ENCODE measurements at regions not wholly inside any gene's neighbourhood (a gene's known extent, or its start where the extent isn't known, plus 50 kb on each side); places are given as distances from the start of the nearest gene placed in this dataset.
"Not testable (repeated sequence)": the region's sequence is repeated elsewhere in the genome, so short reads cannot be mapped to it uniquely, and the experiment has no call there.

DNA sequence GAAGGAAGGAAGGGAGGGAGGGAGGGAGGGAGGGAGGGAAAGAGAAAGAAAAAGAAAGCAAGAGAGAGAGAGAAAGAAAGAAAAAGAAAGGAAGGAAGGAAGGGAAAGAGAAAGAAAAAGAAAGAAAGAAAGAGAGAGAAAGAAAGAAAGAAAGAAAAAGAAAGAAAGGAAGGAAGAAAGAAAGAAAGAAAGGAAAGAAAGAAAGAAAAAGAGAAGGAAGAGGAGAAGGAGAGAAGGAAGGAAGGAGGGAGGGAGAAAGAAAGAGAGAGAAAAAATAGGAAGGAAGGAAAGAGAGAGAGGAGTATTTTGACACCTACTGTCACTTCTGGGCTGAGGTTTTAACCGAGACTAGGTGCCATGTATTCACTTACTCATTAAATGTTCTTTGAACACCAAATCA lies 166.6 kb upstream of the PKN2 start:
- H3K9me3 Mint-ChIP-seq; intact Hi-C loops (cut with micrococcal nuclease); H3K4me3 Mint-ChIP-seq; H3K9me3 ChIP-seq (ENCODE audit: control insufficient read depth in 2 of 3, low read length in 3 of 3); H3K36me3 ChIP-seq (ENCODE audit: control insufficient read depth in 2 of 3, insufficient read depth in 3 of 3, low read length in 3 of 3); H3K4me1 ChIP-seq (ENCODE audit: control insufficient read depth in 2 of 2, insufficient read depth in 2 of 2, low read length in 2 of 2); CTCF ChIA-PET; H3K4me1 Mint-ChIP-seq; DNase-seq; H3K27me3 ChIP-seq (ENCODE audit: control insufficient read depth in 2 of 2, insufficient read depth in 2 of 2, low read length in 2 of 2); H3K27ac Mint-ChIP-seq; H3K27ac ChIP-seq (ENCODE audit: low read depth, low read length); H3K36me3 Mint-ChIP-seq; POLR2A ChIA-PET; ATAC-seq; H3K4me3 ChIP-seq (ENCODE audit: low read length): not testable (repeated sequence)
- H3K27me3 Mint-ChIP-seq: peaks cover 6 to 38% (median 26%) of the 10 kb centered on the region in 5 donors

DNA sequence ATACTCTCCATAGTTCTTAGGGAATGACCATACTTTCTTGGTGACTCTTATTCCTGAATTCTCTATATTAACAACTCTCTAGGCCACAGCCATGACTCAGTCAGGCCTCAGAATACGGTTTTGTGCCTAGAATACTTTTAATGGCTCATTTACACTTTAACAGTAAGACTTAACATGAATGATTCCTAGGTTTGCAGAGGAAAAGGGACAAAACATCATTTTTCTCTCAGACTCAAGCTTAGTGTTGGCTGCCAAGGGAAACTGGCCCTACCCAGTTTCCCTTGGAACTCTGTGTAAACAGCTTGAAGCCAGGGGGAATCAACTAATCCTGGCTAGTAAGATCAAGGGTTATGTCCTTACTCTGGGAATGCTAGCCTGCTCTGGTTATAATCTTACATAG lies 164.9 kb upstream of the PKN2 start:
- Histone ChIP-seq H3K36me3 (ENCODE audit: control insufficient read depth in 2 of 3, insufficient read depth in 3 of 3, low read length in 3 of 3) (no peaks in the 10 kb centered on the region), H3K27me3 (ENCODE audit: control insufficient read depth in 2 of 2, insufficient read depth in 2 of 2, low read length in 2 of 2) (no peaks in the 10 kb centered on the region), H3K9me3 (ENCODE audit: control insufficient read depth in 2 of 3, low read length in 3 of 3) (no peaks in the 10 kb centered on the region), H3K27ac (ENCODE audit: low read depth, low read length) (no peak overlapping the region), H3K4me1 (ENCODE audit: control insufficient read depth in 2 of 2, insufficient read depth in 2 of 2, low read length in 2 of 2) (no peaks in the 10 kb centered on the region), H3K4me3 (ENCODE audit: low read length) (no peak overlapping the region)
- H3K9me3 Mint-ChIP-seq: peaks cover 0 to 3% (median 0%) of the 10 kb centered on the region in 11 donors
- POLR2A ChIA-PET: no interaction called here
- peaks cover 3 to 26% (median 25%) of the 10 kb centered on the region in 5 donors for H3K27me3 Mint-ChIP-seq
- ATAC-seq (no peak), DNase-seq (no peak)
- no peaks in the 10 kb centered on the region for H3K36me3 Mint-ChIP-seq
- intact Hi-C loops (cut with micrococcal nuclease): no loop called here
- H3K4me3 Mint-ChIP-seq: no peak overlapping the region
- no peak overlapping the region for H3K27ac Mint-ChIP-seq
- CTCF ChIA-PET: no interaction called here
- no peaks in the 10 kb centered on the region for H3K4me1 Mint-ChIP-seq

DNA sequence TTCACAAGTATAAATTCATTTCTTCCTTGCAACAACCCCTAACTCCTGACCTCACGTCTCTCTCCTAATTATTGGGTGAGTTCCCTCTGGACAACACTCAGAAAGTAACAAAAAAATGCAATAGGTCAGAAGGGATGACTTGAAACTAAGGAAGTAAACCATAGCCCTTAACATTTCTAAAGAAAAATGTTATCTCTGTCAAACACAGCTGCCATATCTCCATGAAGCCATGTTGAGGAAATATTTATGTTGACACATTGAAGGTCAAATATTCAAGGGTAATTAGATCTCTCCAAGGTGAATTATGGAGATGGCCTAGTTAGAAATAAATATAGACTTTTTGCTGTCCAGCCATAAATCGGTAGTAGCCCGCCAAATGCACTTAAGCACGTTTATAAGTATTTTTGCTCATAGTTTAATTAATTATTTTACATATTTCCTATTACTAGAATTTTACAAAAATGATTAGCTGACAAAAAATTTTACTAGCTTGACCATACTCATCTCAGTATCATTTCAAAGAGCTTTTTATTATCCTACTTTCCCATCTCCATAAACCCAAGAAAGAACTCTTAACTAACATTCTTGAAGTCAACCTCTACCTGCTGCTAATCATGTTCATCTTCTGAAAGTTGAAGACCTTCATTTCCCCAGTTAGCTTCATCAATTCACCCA lies 160.1 kb upstream of the PKN2 start:
- Histone ChIP-seq H3K4me1 (ENCODE audit: control insufficient read depth in 2 of 2, insufficient read depth in 2 of 2, low read length in 2 of 2) (no peaks in the 10 kb centered on the region), H3K4me3 (ENCODE audit: low read length) (no peak overlapping the region), H3K36me3 (ENCODE audit: control insufficient read depth in 2 of 3, insufficient read depth in 3 of 3, low read length in 3 of 3) (no peaks in the 10 kb centered on the region), H3K27ac (ENCODE audit: low read depth, low read length) (no peak overlapping the region), H3K27me3 (ENCODE audit: control insufficient read depth in 2 of 2, insufficient read depth in 2 of 2, low read length in 2 of 2) (no peaks in the 10 kb centered on the region), H3K9me3 (ENCODE audit: control insufficient read depth in 2 of 3, low read length in 3 of 3) (no peaks in the 10 kb centered on the region)
- DNase-seq: no peak
- H3K36me3 Mint-ChIP-seq: no peaks in the 10 kb centered on the region
- H3K27me3 Mint-ChIP-seq: peaks cover 0 to 18% (median 7%) of the 10 kb centered on the region in 5 donors
- H3K4me1 Mint-ChIP-seq: no peaks in the 10 kb centered on the region
- intact Hi-C loops (cut with micrococcal nuclease): no loop called here
- ChIA-PET POLR2A (no interaction called here), CTCF (no interaction called here)
- no peak for ATAC-seq
- H3K27ac Mint-ChIP-seq: no peak overlapping the region
- peaks cover 0 to 3% (median 0%) of the 10 kb centered on the region in 11 donors for H3K9me3 Mint-ChIP-seq
- no peak overlapping the region for H3K4me3 Mint-ChIP-seq

DNA sequence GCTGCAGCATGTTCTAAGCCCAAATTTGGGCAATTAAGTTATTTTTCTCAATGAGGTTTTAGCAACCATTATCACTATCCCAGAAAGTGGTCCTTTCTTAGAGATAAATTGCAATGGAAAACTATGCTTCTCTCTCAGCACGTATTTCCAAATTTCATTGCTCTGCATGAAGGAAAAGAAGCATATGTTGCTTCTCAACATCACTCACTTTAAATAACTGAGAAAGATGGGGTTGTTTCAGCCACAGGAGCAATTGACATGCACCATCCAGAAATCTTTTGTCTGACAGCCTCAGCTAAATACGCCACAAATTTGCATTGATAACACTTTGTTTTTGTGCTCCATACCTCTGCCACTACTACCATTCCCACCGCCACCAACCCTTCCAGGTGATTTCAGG lies 157.6 kb upstream of the PKN2 start:
- Mint-ChIP-seq H3K27me3 (peaks cover 3 to 14% (median 10%) of the 10 kb centered on the region in 5 donors), H3K27ac (no peak overlapping the region), H3K4me3 (no peak overlapping the region), H3K4me1 (no peaks in the 10 kb centered on the region), H3K36me3 (no peaks in the 10 kb centered on the region), H3K9me3 (peaks cover 0 to 3% (median 0%) of the 10 kb centered on the region in 11 donors)
- Histone ChIP-seq H3K4me3 (ENCODE audit: low read length) (no peak overlapping the region), H3K27me3 (ENCODE audit: control insufficient read depth in 2 of 2, insufficient read depth in 2 of 2, low read length in 2 of 2) (no peaks in the 10 kb centered on the region), H3K27ac (ENCODE audit: low read depth, low read length) (no peak overlapping the region), H3K36me3 (ENCODE audit: control insufficient read depth in 2 of 3, insufficient read depth in 3 of 3, low read length in 3 of 3) (no peaks in the 10 kb centered on the region), H3K4me1 (ENCODE audit: control insufficient read depth in 2 of 2, insufficient read depth in 2 of 2, low read length in 2 of 2) (no peaks in the 10 kb centered on the region), H3K9me3 (ENCODE audit: control insufficient read depth in 2 of 3, low read length in 3 of 3) (no peaks in the 10 kb centered on the region)
- CTCF ChIA-PET: no interaction called here
- no peak for DNase-seq
- intact Hi-C loops (cut with micrococcal nuclease): no loop called here
- ATAC-seq: no peak
- POLR2A ChIA-PET: no interaction called here

DNA sequence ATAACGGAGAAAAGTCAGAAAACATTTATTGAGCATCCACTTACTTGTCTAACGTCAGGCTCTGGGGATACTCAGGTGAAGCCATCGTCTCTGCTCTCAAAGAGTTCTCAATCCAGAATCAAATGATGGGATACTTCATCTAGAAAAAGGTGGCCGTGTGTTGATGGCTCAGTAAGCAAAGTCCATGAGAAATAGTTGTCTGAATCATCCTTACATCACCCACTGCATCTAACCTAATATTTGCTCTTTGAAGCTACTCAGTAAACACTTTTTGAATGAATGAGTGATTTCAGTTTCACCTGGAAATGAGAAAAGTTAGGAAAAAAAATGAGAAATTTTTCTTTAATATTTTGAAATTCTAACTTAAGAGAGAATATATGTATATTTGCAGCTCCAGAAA lies 155.3 kb upstream of the PKN2 start:
- ATAC-seq: no peak
- Histone ChIP-seq H3K4me1 (ENCODE audit: control insufficient read depth in 2 of 2, insufficient read depth in 2 of 2, low read length in 2 of 2) (no peaks in the 10 kb centered on the region), H3K9me3 (ENCODE audit: control insufficient read depth in 2 of 3, low read length in 3 of 3) (no peaks in the 10 kb centered on the region), H3K27ac (ENCODE audit: low read depth, low read length) (no peak overlapping the region), H3K36me3 (ENCODE audit: control insufficient read depth in 2 of 3, insufficient read depth in 3 of 3, low read length in 3 of 3) (no peaks in the 10 kb centered on the region), H3K4me3 (ENCODE audit: low read length) (no peak overlapping the region), H3K27me3 (ENCODE audit: control insufficient read depth in 2 of 2, insufficient read depth in 2 of 2, low read length in 2 of 2) (no peaks in the 10 kb centered on the region)
- Mint-ChIP-seq H3K27me3 (peaks cover 0 to 13% (median 4%) of the 10 kb centered on the region in 5 donors), H3K4me1 (no peaks in the 10 kb centered on the region), H3K27ac (no peak overlapping the region), H3K4me3 (no peak overlapping the region), H3K9me3 (no peaks in the 10 kb centered on the region), H3K36me3 (no peaks in the 10 kb centered on the region)
- ChIA-PET CTCF (no interaction called here), POLR2A (no interaction called here)
- intact Hi-C loops (cut with micrococcal nuclease): no loop called here
- DNase-seq: no peak

DNA sequence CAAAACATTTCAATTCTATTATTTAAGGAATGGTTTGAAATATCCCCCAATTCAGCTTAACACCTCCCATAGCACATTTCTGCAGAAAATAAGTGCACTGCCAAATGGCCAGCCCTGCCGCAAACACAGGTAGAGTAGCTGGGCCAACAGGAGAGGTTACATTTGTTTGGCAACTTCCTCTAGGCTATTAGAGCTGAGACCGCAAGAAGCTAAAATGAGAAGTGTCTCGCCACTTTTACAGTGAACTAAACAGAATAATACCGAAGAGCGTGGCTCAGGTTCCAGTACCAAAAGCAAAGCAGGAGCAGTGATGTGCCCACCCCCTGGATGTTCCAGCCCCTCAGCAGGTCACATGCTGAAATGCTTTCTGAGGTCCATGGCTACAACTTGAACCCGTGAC lies 154.5 kb upstream of the PKN2 start:
- intact Hi-C loops (cut with micrococcal nuclease): no loop called here

DNA sequence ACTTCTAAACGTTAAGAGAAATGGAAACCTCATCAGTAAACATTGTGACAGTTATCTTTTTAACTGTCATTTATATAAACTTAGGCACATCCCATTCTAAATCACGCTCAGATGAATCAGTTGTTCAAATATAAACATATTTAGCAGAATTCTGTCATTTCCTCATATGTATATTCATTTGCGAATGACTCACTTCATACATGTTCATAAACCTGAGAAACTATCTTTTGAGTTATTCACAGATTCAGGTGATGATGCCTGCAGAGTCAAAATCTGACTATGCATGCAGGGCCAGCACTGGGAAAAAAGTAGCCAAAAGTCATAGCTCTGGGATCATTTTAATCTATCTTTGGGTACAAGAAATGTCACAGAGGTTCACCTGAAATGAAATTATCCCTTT lies 153.8 kb upstream of the PKN2 start:
- Histone ChIP-seq H3K27ac (ENCODE audit: low read depth, low read length) (no peak overlapping the region), H3K4me3 (ENCODE audit: low read length) (no peak overlapping the region), H3K36me3 (ENCODE audit: control insufficient read depth in 2 of 3, insufficient read depth in 3 of 3, low read length in 3 of 3) (no peaks in the 10 kb centered on the region), H3K4me1 (ENCODE audit: control insufficient read depth in 2 of 2, insufficient read depth in 2 of 2, low read length in 2 of 2) (no peaks in the 10 kb centered on the region), H3K27me3 (ENCODE audit: control insufficient read depth in 2 of 2, insufficient read depth in 2 of 2, low read length in 2 of 2) (no peaks in the 10 kb centered on the region), H3K9me3 (ENCODE audit: control insufficient read depth in 2 of 3, low read length in 3 of 3) (no peaks in the 10 kb centered on the region)
- intact Hi-C loops (cut with micrococcal nuclease): no loop called here
- Mint-ChIP-seq H3K27ac (no peak overlapping the region), H3K36me3 (no peaks in the 10 kb centered on the region), H3K9me3 (no peaks in the 10 kb centered on the region), H3K4me1 (no peaks in the 10 kb centered on the region), H3K27me3 (peaks cover 0 to 13% (median 0%) of the 10 kb centered on the region in 5 donors), H3K4me3 (no peak overlapping the region)
- POLR2A ChIA-PET: no interaction called here
- DNase-seq (no peak), ATAC-seq (no peak)
- CTCF ChIA-PET: no interaction called here

More for the DNA sequence above, 154.5 kb upstream of the PKN2 start:
- H3K27me3 Mint-ChIP-seq: peaks cover 0 to 13% (median 0%) of the 10 kb centered on the region in 5 donors
- H3K36me3 Mint-ChIP-seq: no peaks in the 10 kb centered on the region
- ATAC-seq: no peak
- POLR2A ChIA-PET: no interaction called here
- no peaks in the 10 kb centered on the region for H3K36me3 ChIP-seq (ENCODE audit: control insufficient read depth in 2 of 3, insufficient read depth in 3 of 3, low read length in 3 of 3)
- no peak overlapping the region for H3K27ac ChIP-seq (ENCODE audit: low read depth, low read length)
- H3K4me3 ChIP-seq (ENCODE audit: low read length): no peak overlapping the region
- H3K27ac Mint-ChIP-seq: no peak overlapping the region
- CTCF ChIA-PET: no interaction called here
- no peaks in the 10 kb centered on the region for H3K27me3 ChIP-seq (ENCODE audit: control insufficient read depth in 2 of 2, insufficient read depth in 2 of 2, low read length in 2 of 2)
- no peaks in the 10 kb centered on the region for H3K4me1 Mint-ChIP-seq
- no peak overlapping the region for H3K4me3 Mint-ChIP-seq
- no peaks in the 10 kb centered on the region for H3K9me3 Mint-ChIP-seq
- H3K4me1 ChIP-seq (ENCODE audit: control insufficient read depth in 2 of 2, insufficient read depth in 2 of 2, low read length in 2 of 2): no peaks in the 10 kb centered on the region
- DNase-seq: no peak
- H3K9me3 ChIP-seq (ENCODE audit: control insufficient read depth in 2 of 3, low read length in 3 of 3): no peaks in the 10 kb centered on the region
